Motor neuron (in vitro differentiated cells): ENCODE measurements at regions not wholly inside any gene's neighbourhood (a gene's known extent, or its start where the extent isn't known, plus 50 kb on each side); places are given as distances from the start of the nearest gene placed in this dataset.
"Not testable (repeated sequence)": the region's sequence is repeated elsewhere in the genome, so short reads cannot be mapped to it uniquely, and the experiment has no call there.

ENCODE experiments used
- ATAC-seq, 8 experiments: fragments of 200-7000 bp; cut with Tn5 transposase; replicated peaks in 6 of 8; 2 replicates each; pipeline ENCODE4 v1.8.0; 2021; ENCODE audit warnings: mild to moderate bottlenecking in 8 of 8, moderate library complexity in 8 of 8
- H3K27ac ChIP-seq, 2 donors: fragments of 250-450 bp; sonication (Bioruptor Pico); 2 replicates each; pipeline ENCODE4 v1.9.0; 2021; ENCODE audit warnings: antibody characterized with exemption in 2 of 2, mild to moderate bottlenecking in 2 of 2, moderate library complexity in 1 of 2
- H3K4me1 ChIP-seq, 2 donors: fragments of 250-450 bp; sonication (Bioruptor Pico); replicated peaks in 1 of 2; 2 replicates each; pipeline ENCODE4 v1.6.1; 2021; ENCODE audit warnings: antibody characterized with exemption in 2 of 2, mild to moderate bottlenecking in 2 of 2, moderate library complexity in 1 of 2
- H3K4me3 ChIP-seq, 5 donors: fragments of 250-450 bp; sonication (Bioruptor Pico); 2 replicates each; pipeline ENCODE4 v1.9.0; 2021; ENCODE audit warnings: antibody characterized with exemption in 5 of 5, mild to moderate bottlenecking in 5 of 5, moderate library complexity in 4 of 5
- whole genome bisulfite sequencing, 10 experiments: fragments of 450-650 bp; shearing (Covaris generic); methylation state at CpG; one replicate each; pipeline ENCODE4 v1.0.0; 2022; 5-methylcytosine and 5-hydroxymethylcytosine counted together
- in situ Hi-C, 9 experiments: fragments of 400-800 bp; cut with MboI; loops; one replicate each; pipeline ENCODE4 v1.15.0; 2021; ENCODE audit warnings: low sequenced_read_pairs in 9 of 9, low pct_unique_long_range_greater_than_20kb in 2 of 9; ENCODE audit not compliant: unreplicated experiment in 9 of 9

- H3K4me3 ChIP-seq, result no peak overlapping the region
- H3K4me1 ChIP-seq, result peaks cover 20 to 24% of the 10 kb centered on the region in 2 donors
- no peak overlapping the region for H3K27ac ChIP-seq
- 20 to 95% (median 58%) methylated on average over 1 to 3 of the region's 3 CpGs; no CpG with 5 or more reads in 4 of the 10 experiments for WGBS, 10 experiments
- ATAC-seq, result no peak
- in situ Hi-C loops, result no loop called here
Measured at GRCh38 chr2:47640356-47640755, 69.6 kb upstream of the KCNK12 start.

- 26 to 100% (median 73%) methylated on average over 1 to 4 of the region's 4 CpGs; no CpG with 5 or more reads in 1 of the 10 experiments for WGBS, 10 experiments
Measured at GRCh38 chr2:47639467-47639866, 68.7 kb upstream of the KCNK12 start.

GRCh38 chr2:47638430-47638829 lies 67.6 kb upstream of the KCNK12 start:
- Histone ChIP-seq H3K27ac (no peak overlapping the region), H3K4me3 (no peak overlapping the region), H3K4me1 (peaks cover 22 to 29% of the 10 kb centered on the region in 2 donors)
- WGBS, 10 experiments, result 67 to 90% (median 80%) methylated on average over 1 to 2 of the region's 2 CpGs; no CpG with 5 or more reads in 5 of the 10 experiments
- no peak for ATAC-seq
- in situ Hi-C loops, result no loop called here

More at GRCh38 chr2:47639467-47639866, 68.7 kb upstream of the KCNK12 start:
- Histone ChIP-seq H3K4me1 (peaks cover 20 to 25% of the 10 kb centered on the region in 2 donors), H3K27ac (no peak overlapping the region), H3K4me3 (no peak overlapping the region)
- in situ Hi-C loops, result no loop called here
- peak in 5 of 8 experiments; percentile 30 to 51 (median 46) for ATAC-seq

- WGBS, 10 experiments, result 0 to 41% (median 20%) methylated on average over 1 to 10 of the region's 10 CpGs; no CpG with 5 or more reads in 1 of the 10 experiments
- peak overlapping the region in 1 of 2 donors; percentile 64 for H3K27ac ChIP-seq
- peaks cover 29 to 45% of the 10 kb centered on the region in 2 donors for H3K4me1 ChIP-seq
- peak in 6 of 8 experiments; percentile 76 to 84 (median 82) for ATAC-seq
- in situ Hi-C loops, result no loop called here
- no peak overlapping the region for H3K4me3 ChIP-seq
Measured at GRCh38 chr2:47636596-47637264, 65.9 kb upstream of the KCNK12 start.

GRCh38 chr2:47636176-47636575 lies 65.4 kb upstream of the KCNK12 start:
- WGBS, 10 experiments, result 0 to 61% (median 25%) methylated on average over 1 to 2 of the region's 4 CpGs; no CpG with 5 or more reads in 3 of the 10 experiments
- peak overlapping the region in 1 of 2 donors; percentile 64 for H3K27ac ChIP-seq
- H3K4me1 ChIP-seq, result peaks cover 29 to 48% of the 10 kb centered on the region in 2 donors
- peak in 3 of 8 experiments; percentile 0 to 12 (median 2) for ATAC-seq
- in situ Hi-C loops, result no loop called here
- no peak overlapping the region for H3K4me3 ChIP-seq

GRCh38 chr2:47632754-47633153 lies 62.0 kb upstream of the KCNK12 start:
- in situ Hi-C loops, result no loop called here
- no peak overlapping the region for H3K4me3 ChIP-seq
- WGBS, 10 experiments, result 40 to 100% (median 100%) methylated on average over 1 of the region's 3 CpGs; no CpG with 5 or more reads in 4 of the 10 experiments
- no peak for ATAC-seq
- H3K27ac ChIP-seq, result no peak overlapping the region
- peaks cover 29 to 41% of the 10 kb centered on the region in 2 donors for H3K4me1 ChIP-seq

GRCh38 chr2:47631792-47632398 lies 61.1 kb upstream of the KCNK12 start:
- H3K4me3 ChIP-seq, result no peak overlapping the region
- WGBS, 10 experiments, result 52 to 90% (median 88%) methylated on average over 2 to 9 of the region's 12 CpGs; no CpG with 5 or more reads in 6 of the 10 experiments
- peak; percentile 59 to 92 (median 78) for ATAC-seq
- in situ Hi-C loops, result no loop called here
- peaks cover 21 to 35% of the 10 kb centered on the region in 2 donors for H3K4me1 ChIP-seq
- H3K27ac ChIP-seq, result no peak overlapping the region

- H3K27ac ChIP-seq, result no peak overlapping the region
- in situ Hi-C loops, result no loop called here
- 60 to 100% (median 93%) methylated on average over 1 to 6 of the region's 6 CpGs; no CpG with 5 or more reads in 5 of the 10 experiments for WGBS, 10 experiments
Measured at GRCh38 chr2:47631306-47631705, 60.5 kb upstream of the KCNK12 start.

GRCh38 chr2:47629501-47630460 lies 59.0 kb upstream of the KCNK12 start:
- in situ Hi-C loops, result no loop called here
- Histone ChIP-seq H3K27ac (no peak overlapping the region), H3K4me1 (peaks cover 10 to 23% of the 10 kb centered on the region in 2 donors), H3K4me3 (no peak overlapping the region)
- 38 to 100% (median 87%) methylated on average over 1 to 5 of the region's 7 CpGs; no CpG with 5 or more reads in 2 of the 10 experiments for WGBS, 10 experiments
- ATAC-seq, result no peak

More at GRCh38 chr2:47631306-47631705, 60.5 kb upstream of the KCNK12 start:
- H3K4me3 ChIP-seq, result no peak overlapping the region
- peaks cover 17 to 33% of the 10 kb centered on the region in 2 donors for H3K4me1 ChIP-seq
- no peak for ATAC-seq

GRCh38 chr2:47628904-47629303 lies 58.1 kb upstream of the KCNK12 start:
- no peak overlapping the region for H3K27ac ChIP-seq
- H3K4me1 ChIP-seq, result peaks cover 10 to 23% of the 10 kb centered on the region in 2 donors
- ATAC-seq, result peak in 3 of 8 experiments; percentile 48 to 84 (median 49)
- H3K4me3 ChIP-seq, result no peak overlapping the region
- 0 to 100% (median 58%) methylated on average over 1 to 3 of the region's 3 CpGs; no CpG with 5 or more reads in 6 of the 10 experiments for WGBS, 10 experiments
- in situ Hi-C loops, result no loop called here

GRCh38 chr2:47626664-47627063 lies 55.9 kb upstream of the KCNK12 start:
- H3K27ac ChIP-seq, result no peak overlapping the region
- in situ Hi-C loops, result no loop called here
- H3K4me1 ChIP-seq, result peaks cover 0 to 3% of the 10 kb centered on the region in 2 donors
- H3K4me3 ChIP-seq, result no peak overlapping the region
- WGBS, 10 experiments, result 66 to 100% (median 96%) methylated on average over 1 to 5 of the region's 5 CpGs
- ATAC-seq, result no peak

GRCh38 chr2:47623140-47623539 lies 52.4 kb upstream of the KCNK12 start:
- 0 to 100% (median 80%) methylated on average over 1 of the region's 1 CpG; no CpG with 5 or more reads in 1 of the 10 experiments for whole genome bisulfite sequencing, 10 experiments
- H3K27ac ChIP-seq, ATAC-seq, H3K4me1 ChIP-seq, H3K4me3 ChIP-seq, in situ Hi-C loops: not testable (repeated sequence)
